ENCODE measurements at regions not wholly inside any gene's neighbourhood (a gene's known extent, or its start where the extent isn't known, plus 50 kb on each side); places are given as distances from the start of the nearest gene placed in this dataset.

- DNase-seq: no peak
Measured at GRCh38 chr15:53296603-53297002, 462.9 kb downstream of the WDR72 start.

- DNase-seq: no peak
Measured at GRCh38 chr15:53295574-53295973, 463.9 kb downstream of the WDR72 start.

- no peak for DNase-seq
Measured at GRCh38 chr15:53288542-53288941, 470.9 kb downstream of the WDR72 start.

GRCh38 chr15:53274630-53275029 is 484.5 kb upstream of the ONECUT1 start:
- no peak for DNase-seq

- no peak for DNase-seq
Measured at GRCh38 chr15:53272116-53272515, 482.0 kb upstream of the ONECUT1 start.

- DNase-seq: no peak
Measured at GRCh38 chr15:53266176-53266575, 476.0 kb upstream of the ONECUT1 start.

- DNase-seq: no peak
Measured at GRCh38 chr15:53260647-53261046, 470.5 kb upstream of the ONECUT1 start.

GRCh38 chr15:53256457-53256856 is 466.3 kb upstream of the ONECUT1 start:
- no peak for DNase-seq

GRCh38 chr15:53256043-53256442 is 465.9 kb upstream of the ONECUT1 start:
- no peak for DNase-seq

GRCh38 chr15:53251996-53252395 is 461.9 kb upstream of the ONECUT1 start:
- DNase-seq: no peak

GRCh38 chr15:53251523-53251922 is 461.4 kb upstream of the ONECUT1 start:
- no peak for DNase-seq

- DNase-seq: no peak
Measured at GRCh38 chr15:53247041-53247708, 457.0 kb upstream of the ONECUT1 start.

- DNase-seq: no peak
Measured at GRCh38 chr15:53246404-53246803, 456.3 kb upstream of the ONECUT1 start.

GRCh38 chr15:53233801-53234200 is 443.7 kb upstream of the ONECUT1 start:
- DNase-seq: no peak

GRCh38 chr15:53230473-53230872 is 440.3 kb upstream of the ONECUT1 start:
- no peak for DNase-seq

- DNase-seq: no peak
Measured at GRCh38 chr15:53226559-53226958, 436.4 kb upstream of the ONECUT1 start.

- no peak for DNase-seq
Measured at GRCh38 chr15:53225781-53226180, 435.6 kb upstream of the ONECUT1 start.

GRCh38 chr15:53224371-53224770 is 434.2 kb upstream of the ONECUT1 start:
- no peak for DNase-seq

GRCh38 chr15:53223815-53224214 is 433.7 kb upstream of the ONECUT1 start:
- no peak for DNase-seq

- DNase-seq: no peak
Measured at GRCh38 chr15:53218666-53219580, 428.8 kb upstream of the ONECUT1 start.

GRCh38 chr15:53216036-53216435 is 425.9 kb upstream of the ONECUT1 start:
- DNase-seq: no peak

GRCh38 chr15:53213336-53213735 is 423.2 kb upstream of the ONECUT1 start:
- no peak for DNase-seq

- no peak for DNase-seq
Measured at GRCh38 chr15:53212785-53213184, 422.6 kb upstream of the ONECUT1 start.

GRCh38 chr15:53210653-53211052 is 420.5 kb upstream of the ONECUT1 start:
- no peak for DNase-seq
